CD4-positive, CD25-positive, alpha-beta regulatory T cell (primary cell): ENCODE measurements at regions not wholly inside any gene's neighbourhood (a gene's known extent, or its start where the extent isn't known, plus 50 kb on each side); places are given as distances from the start of the nearest gene placed in this dataset.

Experiments used
- ATAC-seq, 2 donors: fragments of 150-1000 bp; cut with Tn5 transposase; one replicate each; pipeline ENCODE4 v1.10.0; 2021; ENCODE audit warnings: low read depth in 2 of 2, moderate number of reproducible peaks in 2 of 2, moderate library complexity in 1 of 2
- DNase-seq, 3 donors: peaks; one replicate each; pipeline versions ENCODE4 v3.0.0 to v3.0.0-alpha.2; 2012 to 2022; ENCODE audit warnings: mixed read lengths in 1 of 3
- H3K27ac ChIP-seq: one replicate; pipeline ENCODE4 v1.7.0; 2013; ENCODE audit warnings: mild to moderate bottlenecking, low read length; ENCODE audit not compliant: insufficient read depth, poor library complexity, severe bottlenecking
- H3K27me3 ChIP-seq: one replicate; pipeline ENCODE4 v1.7.0; 2013; ENCODE audit warnings: low read length; ENCODE audit not compliant: control insufficient read depth, insufficient read depth
- H3K36me3 ChIP-seq: one replicate; pipeline ENCODE4 v1.7.0; 2013; ENCODE audit warnings: mild to moderate bottlenecking, low read length, moderate library complexity; ENCODE audit not compliant: control insufficient read depth, insufficient read depth
- H3K4me1 ChIP-seq: 2 replicates; pipeline ENCODE4 v1.7.0; 2013; ENCODE audit warnings: mild to moderate bottlenecking, low read length; ENCODE audit not compliant: insufficient read depth, control insufficient read depth, poor library complexity, severe bottlenecking
- H3K4me3 ChIP-seq: one replicate; pipeline ENCODE4 v1.7.0; 2013; ENCODE audit warnings: low read depth, mild to moderate bottlenecking, low read length, moderate library complexity
- H3K9me3 ChIP-seq, 2 experiments: 1 replicate in 1 of 2; 2 replicates in 1 of 2; pipeline ENCODE4 v1.7.0; 2013; ENCODE audit warnings: low read length in 2 of 2, mild to moderate bottlenecking in 1 of 2, moderate library complexity in 1 of 2; ENCODE audit not compliant: control insufficient read depth in 2 of 2
- H3K27ac Mint-ChIP-seq, 3 donors: one replicate each; pipeline ENCODE4 v1.8.0; 2020 to 2022; ENCODE audit warnings: mild to moderate bottlenecking in 3 of 3, mixed read lengths in 3 of 3, moderate library complexity in 2 of 3
- H3K27me3 Mint-ChIP-seq: one replicate; pipeline ENCODE4 v1.8.0; 2022; ENCODE audit warnings: mild to moderate bottlenecking, mixed read lengths
- H3K36me3 Mint-ChIP-seq: one replicate; pipeline ENCODE4 v1.8.0; 2020; ENCODE audit warnings: mixed read lengths
- H3K4me1 Mint-ChIP-seq, 4 donors: one replicate each; pipeline ENCODE4 v1.8.0; 2020 to 2022; ENCODE audit warnings: mixed read lengths in 4 of 4, mild to moderate bottlenecking in 1 of 4
- H3K4me3 Mint-ChIP-seq, 4 donors: one replicate each; pipeline ENCODE4 v1.8.0; 2020 to 2022; ENCODE audit warnings: mild to moderate bottlenecking in 4 of 4, mixed read lengths in 4 of 4, moderate library complexity in 3 of 4
- H3K9me3 Mint-ChIP-seq, 7 donors: one replicate each; pipeline ENCODE4 v1.8.0; 2020 to 2022; ENCODE audit warnings: mixed read lengths in 7 of 7, mild to moderate bottlenecking in 3 of 7, moderate library complexity in 2 of 7

GRCh38 chr18:68314403-68314802, 400.5 kb downstream of the TMX3 start:
- no peak overlapping the region for H3K27ac ChIP-seq
- ATAC-seq (no peak), DNase-seq (no peak)
- no peak overlapping the region for H3K4me3 ChIP-seq
- H3K27me3 ChIP-seq = no peaks in the 10 kb centered on the region
- H3K36me3 Mint-ChIP-seq = no peaks in the 10 kb centered on the region
- no peak overlapping the region for H3K27ac Mint-ChIP-seq
- no peaks in the 10 kb centered on the region for H3K4me1 Mint-ChIP-seq
- no peak overlapping the region for H3K4me3 Mint-ChIP-seq
- H3K9me3 Mint-ChIP-seq = peaks cover 0 to 6% (median 1%) of the 10 kb centered on the region in 7 donors
- no peaks in the 10 kb centered on the region for H3K4me1 ChIP-seq
- no peaks in the 10 kb centered on the region for H3K27me3 Mint-ChIP-seq
- H3K9me3 ChIP-seq = no peaks in the 10 kb centered on the region
- no peaks in the 10 kb centered on the region for H3K36me3 ChIP-seq

DNA sequence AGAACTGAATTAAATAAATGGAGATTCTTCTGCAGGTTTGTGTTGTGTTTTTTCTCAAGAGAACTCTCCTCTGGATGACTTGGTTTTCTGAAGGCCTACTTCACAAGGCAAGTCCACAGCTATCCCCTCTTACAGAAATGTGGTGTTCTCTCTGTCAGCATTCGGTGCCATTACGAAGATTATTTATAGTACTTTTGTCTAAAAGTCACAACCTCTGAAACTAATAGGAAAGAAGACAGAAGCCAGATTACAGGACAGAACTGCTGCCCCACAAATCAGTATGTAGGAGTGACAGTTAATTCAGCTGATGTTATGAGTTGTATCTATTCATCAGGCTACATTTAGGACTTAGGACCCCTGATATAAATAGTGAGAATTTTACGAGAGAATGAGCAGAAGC, 413.5 kb downstream of the TMX3 start:
- Histone ChIP-seq H3K27ac (no peak overlapping the region), H3K36me3 (no peaks in the 10 kb centered on the region), H3K27me3 (no peaks in the 10 kb centered on the region), H3K9me3 (peaks cover 0 to 5% of the 10 kb centered on the region in 2 experiments), H3K4me3 (no peak overlapping the region), H3K4me1 (no peaks in the 10 kb centered on the region)
- no peaks in the 10 kb centered on the region for H3K4me1 Mint-ChIP-seq
- H3K9me3 Mint-ChIP-seq = peaks cover 0 to 13% (median 2%) of the 10 kb centered on the region in 7 donors
- no peak overlapping the region for H3K4me3 Mint-ChIP-seq
- no peak for DNase-seq
- no peaks in the 10 kb centered on the region for H3K36me3 Mint-ChIP-seq
- no peak for ATAC-seq
- no peaks in the 10 kb centered on the region for H3K27me3 Mint-ChIP-seq
- no peak overlapping the region for H3K27ac Mint-ChIP-seq

GRCh38 chr18:68299906-68300305, 415.0 kb downstream of the TMX3 start:
- H3K27me3 Mint-ChIP-seq = no peaks in the 10 kb centered on the region
- H3K4me3 ChIP-seq = no peak overlapping the region
- ATAC-seq (no peak), DNase-seq (no peak)
- H3K4me3 Mint-ChIP-seq = no peak overlapping the region
- H3K4me1 Mint-ChIP-seq = no peaks in the 10 kb centered on the region
- H3K27ac ChIP-seq = no peak overlapping the region
- H3K36me3 ChIP-seq = no peaks in the 10 kb centered on the region
- H3K36me3 Mint-ChIP-seq = no peaks in the 10 kb centered on the region
- no peaks in the 10 kb centered on the region for H3K4me1 ChIP-seq
- H3K27ac Mint-ChIP-seq = no peak overlapping the region
- peaks cover 0 to 13% (median under 1%) of the 10 kb centered on the region in 7 donors for H3K9me3 Mint-ChIP-seq
- peaks cover 0 to 5% of the 10 kb centered on the region in 2 experiments for H3K9me3 ChIP-seq
- no peaks in the 10 kb centered on the region for H3K27me3 ChIP-seq

DNA sequence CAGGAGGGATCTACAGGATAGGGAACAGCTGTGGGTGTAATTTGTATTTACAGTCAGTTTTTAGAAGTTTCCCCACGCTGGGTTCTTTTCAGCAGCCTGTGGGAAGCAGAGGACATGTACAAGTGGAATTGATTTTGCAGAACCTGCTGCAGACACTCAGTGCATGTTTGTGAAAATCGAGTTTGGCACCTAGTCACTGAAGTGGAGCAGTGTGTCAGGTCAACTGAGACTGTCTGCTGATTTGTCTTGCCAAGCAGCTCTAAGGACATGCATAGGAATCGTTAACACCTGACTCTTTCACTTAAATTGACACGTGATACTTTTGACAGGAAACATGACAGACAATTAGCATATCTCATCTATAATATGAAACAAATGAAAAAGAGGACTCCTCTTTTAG, 416.6 kb downstream of the TMX3 start:
- Mint-ChIP-seq H3K9me3 (peaks cover 0 to 13% (median 4%) of the 10 kb centered on the region in 7 donors), H3K27me3 (no peaks in the 10 kb centered on the region), H3K4me3 (no peak overlapping the region)

DNA sequence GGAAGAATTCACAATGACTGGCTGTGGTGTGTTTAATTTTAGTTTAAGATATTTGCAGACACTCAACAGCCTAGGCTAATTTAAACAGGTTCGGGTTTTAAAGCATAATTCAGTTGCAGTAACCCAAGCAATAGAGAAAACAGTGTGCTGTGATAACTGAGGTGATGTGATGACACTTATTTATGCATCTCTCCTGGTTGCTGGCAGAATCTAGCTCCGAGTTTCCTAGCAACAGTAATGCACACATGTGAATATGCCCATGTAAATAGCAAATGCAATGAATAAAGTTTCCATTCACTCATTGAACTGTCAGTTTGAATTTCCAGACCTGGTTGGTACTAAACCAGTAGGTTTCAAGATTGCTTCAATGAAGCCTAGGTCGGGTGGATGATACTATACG, 426.5 kb downstream of the TMX3 start:
- Histone ChIP-seq H3K9me3 (peaks cover 0 to 3% of the 10 kb centered on the region in 2 experiments), H3K4me1 (no peaks in the 10 kb centered on the region), H3K4me3 (no peak overlapping the region), H3K27me3 (no peaks in the 10 kb centered on the region), H3K27ac (no peak overlapping the region), H3K36me3 (no peaks in the 10 kb centered on the region)
- Mint-ChIP-seq H3K27me3 (no peaks in the 10 kb centered on the region), H3K4me1 (no peaks in the 10 kb centered on the region), H3K9me3 (peaks cover 0 to 10% (median 8%) of the 10 kb centered on the region in 7 donors), H3K36me3 (no peaks in the 10 kb centered on the region), H3K27ac (no peak overlapping the region), H3K4me3 (no peak overlapping the region)
- ATAC-seq (no peak), DNase-seq (no peak)

More for the DNA sequence above, 416.6 kb downstream of the TMX3 start:
- DNase-seq = no peak
- ATAC-seq = no peak
- Histone ChIP-seq H3K27ac (no peak overlapping the region), H3K9me3 (peaks cover 0 to 5% of the 10 kb centered on the region in 2 experiments), H3K36me3 (no peaks in the 10 kb centered on the region), H3K4me1 (no peaks in the 10 kb centered on the region), H3K4me3 (no peak overlapping the region), H3K27me3 (no peaks in the 10 kb centered on the region)
- Mint-ChIP-seq H3K4me1 (no peaks in the 10 kb centered on the region), H3K36me3 (no peaks in the 10 kb centered on the region), H3K27ac (no peak overlapping the region)

DNA sequence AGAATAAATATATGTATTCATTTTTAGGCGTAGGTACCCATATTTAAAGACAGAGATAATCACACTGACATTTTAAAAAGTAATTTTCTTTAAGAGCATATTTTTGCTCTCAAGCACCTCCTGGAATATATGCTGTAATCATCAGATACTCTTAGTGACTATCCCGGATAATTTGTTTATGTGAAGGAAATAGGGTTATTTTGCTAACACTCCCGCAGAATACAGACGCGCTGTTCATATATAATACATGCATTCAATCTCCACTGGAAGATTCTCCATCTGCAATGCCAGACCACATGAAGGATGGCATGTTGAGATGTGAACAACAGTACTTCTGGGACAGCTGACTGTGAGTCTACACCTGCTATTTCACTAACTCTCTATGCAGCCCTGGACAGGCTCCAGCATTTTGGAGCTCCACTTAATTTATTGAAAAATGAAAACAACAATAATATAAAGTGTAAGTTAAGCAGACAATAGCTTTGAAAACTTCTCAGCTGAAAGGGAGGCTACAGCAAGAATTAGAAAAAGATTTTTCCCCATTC, 430.6 kb downstream of the TMX3 start:
- Mint-ChIP-seq H3K27ac (no peak overlapping the region), H3K36me3 (no peaks in the 10 kb centered on the region), H3K27me3 (no peaks in the 10 kb centered on the region), H3K4me3 (no peak overlapping the region), H3K9me3 (peaks cover 0 to 16% (median 6%) of the 10 kb centered on the region in 7 donors), H3K4me1 (no peaks in the 10 kb centered on the region)
- Histone ChIP-seq H3K9me3 (no peaks in the 10 kb centered on the region), H3K36me3 (no peaks in the 10 kb centered on the region), H3K27me3 (no peaks in the 10 kb centered on the region), H3K4me3 (no peak overlapping the region), H3K4me1 (no peaks in the 10 kb centered on the region), H3K27ac (no peak overlapping the region)
- ATAC-seq (no peak), DNase-seq (no peak)

DNA sequence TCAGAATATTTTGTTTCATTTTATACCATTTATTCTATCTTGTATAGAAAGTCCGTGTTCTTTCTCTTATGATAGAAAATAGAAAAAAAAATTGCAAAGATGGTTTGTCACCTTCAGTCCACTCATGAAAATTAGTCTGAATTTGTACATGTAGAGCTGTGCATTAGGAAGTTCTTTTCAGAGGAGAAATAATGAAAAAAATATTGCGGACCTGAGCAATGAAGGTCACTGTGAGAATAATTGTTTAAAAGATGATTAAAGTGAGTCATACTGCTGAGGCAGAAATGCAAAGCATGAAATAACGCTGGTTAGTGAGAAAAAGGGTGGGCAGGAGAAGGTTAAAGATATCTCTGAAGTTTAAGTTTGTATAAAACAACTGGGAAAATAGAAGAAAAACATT, 431.1 kb downstream of the TMX3 start:
- no peaks in the 10 kb centered on the region for H3K4me1 ChIP-seq

DNA sequence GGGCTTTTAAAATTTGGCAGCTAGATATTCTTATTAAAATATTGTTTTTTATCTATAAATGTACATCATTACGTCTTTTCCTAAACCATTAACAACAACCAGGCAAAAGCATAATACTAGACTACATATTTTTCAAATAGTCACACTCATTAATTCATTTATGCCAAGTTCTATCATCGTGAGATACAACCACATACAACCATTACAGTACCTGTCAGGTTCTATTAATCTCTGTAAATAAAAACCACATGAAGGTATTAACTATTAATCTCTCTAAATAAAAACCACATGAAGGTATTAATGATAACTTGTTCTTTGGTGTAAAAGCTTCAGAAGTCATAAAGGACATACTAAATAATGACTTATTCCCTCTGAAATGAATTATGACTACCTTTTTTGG, 432.7 kb downstream of the TMX3 start:
- Mint-ChIP-seq H3K4me1 (no peaks in the 10 kb centered on the region), H3K36me3 (no peaks in the 10 kb centered on the region), H3K9me3 (peaks cover 0 to 11% (median 6%) of the 10 kb centered on the region in 7 donors), H3K27me3 (no peaks in the 10 kb centered on the region), H3K27ac (no peak overlapping the region), H3K4me3 (no peak overlapping the region)
- H3K27ac ChIP-seq = no peak overlapping the region
- no peaks in the 10 kb centered on the region for H3K27me3 ChIP-seq
- no peaks in the 10 kb centered on the region for H3K4me1 ChIP-seq
- DNase-seq (no peak), ATAC-seq (no peak)
- H3K4me3 ChIP-seq = no peak overlapping the region
- no peaks in the 10 kb centered on the region for H3K36me3 ChIP-seq
- no peaks in the 10 kb centered on the region for H3K9me3 ChIP-seq

More for the DNA sequence above, 431.1 kb downstream of the TMX3 start:
- no peaks in the 10 kb centered on the region for H3K9me3 ChIP-seq
- no peaks in the 10 kb centered on the region for H3K4me1 Mint-ChIP-seq
- no peak for DNase-seq
- H3K27me3 ChIP-seq = no peaks in the 10 kb centered on the region
- no peak overlapping the region for H3K27ac ChIP-seq
- H3K9me3 Mint-ChIP-seq = peaks cover 0 to 16% (median 6%) of the 10 kb centered on the region in 7 donors
- H3K4me3 ChIP-seq = no peak overlapping the region
- no peaks in the 10 kb centered on the region for H3K27me3 Mint-ChIP-seq
- H3K27ac Mint-ChIP-seq = peak overlapping the region in 1 of 3 donors; percentile 38
- no peaks in the 10 kb centered on the region for H3K36me3 ChIP-seq
- H3K4me3 Mint-ChIP-seq = no peak overlapping the region
- H3K36me3 Mint-ChIP-seq = no peaks in the 10 kb centered on the region
- no peak for ATAC-seq
